Spleen (tissue), 11 donors: ENCODE measurements at regions not wholly inside any gene's neighbourhood (a gene's known extent, or its start where the extent isn't known, plus 50 kb on each side); places are given as distances from the start of the nearest gene placed in this dataset.

Source experiments
- DNase-seq: peaks from one replicate; pipeline ENCODE4 v3.0.0-alpha.2; 2020
- H3K27ac ChIP-seq, 8 donors: fragments of 200-600 bp; sonication (generic) in 7 of 8; 1 replicate in 4 of 8; 2 replicates in 4 of 8; pipeline versions ENCODE4 v1.5.0 to v1.8.0; 2016 to 2021; ENCODE audit warnings: inconsistent platforms in 4 of 8, mild to moderate bottlenecking in 4 of 8, moderate library complexity in 1 of 8
- H3K27me3 ChIP-seq, 7 donors: fragments of 200-600 bp; sonication (generic) in 6 of 7; replicated peaks in 1 of 7; 1 replicate in 4 of 7; 2 replicates in 3 of 7; pipeline versions ENCODE4 v1.5.0 to v1.8.0; 2016 to 2021; ENCODE audit warnings: inconsistent platforms in 3 of 7, mild to moderate bottlenecking in 1 of 7
- H3K36me3 ChIP-seq, 6 donors: fragments of 200-600 bp; sonication (generic) in 5 of 6; 1 replicate in 4 of 6; 2 replicates in 2 of 6; pipeline versions ENCODE4 v1.5.0 to v1.8.0; 2016 to 2021; ENCODE audit warnings: inconsistent platforms in 2 of 6
- H3K4me1 ChIP-seq, 6 donors: fragments of 200-600 bp; sonication (generic) in 5 of 6; 1 replicate in 3 of 6; 2 replicates in 3 of 6; pipeline versions ENCODE4 v1.5.0 to v1.8.0; 2016 to 2021; ENCODE audit warnings: inconsistent platforms in 3 of 6
- H3K4me3 ChIP-seq, 8 donors: fragments of 200-600 bp; sonication (generic) in 7 of 8; 1 replicate in 4 of 8; 2 replicates in 4 of 8; pipeline versions ENCODE4 v1.5.0 to v1.8.0; 2016 to 2021; ENCODE audit warnings: inconsistent platforms in 4 of 8, mild to moderate bottlenecking in 4 of 8, moderate library complexity in 2 of 8
- H3K9me3 ChIP-seq, 8 donors: fragments of 200-600 bp; sonication (generic) in 7 of 8; 1 replicate in 4 of 8; 2 replicates in 4 of 8; pipeline versions ENCODE4 v1.5.0 to v1.8.0; 2016 to 2021; ENCODE audit warnings: inconsistent platforms in 4 of 8
- POLR2A ChIP-seq, 3 donors: fragments of 450-650 bp; IDR thresholded peaks; one replicate each; pipeline ENCODE4 v1.5.1; 2017; ENCODE audit warnings: antibody characterized with exemption in 3 of 3, mild to moderate bottlenecking in 1 of 3
- POLR2AphosphoS5 ChIP-seq, 3 donors: sonication (generic); formaldehyde crosslinking; IDR thresholded peaks; one replicate each; pipeline ENCODE4 v1.5.1; 2017; ENCODE audit warnings: antibody characterized with exemption in 3 of 3
- WGBS, 5 donors: extraction: QIAGEN DNeasy Blood & Tissue Kit in 3 of 5; methylation state at CpG; one replicate each; pipeline versions ENCODE4 v1.1.5 to v1.1.7; 2013 to 2018; 5-methylcytosine and 5-hydroxymethylcytosine counted together
- intact Hi-C: fragments of 100-400 bp; cut with DNase I; formaldehyde crosslinking; loops from one replicate; pipeline ENCODE4 v1.15.0; 2023; ENCODE audit warnings: low total_unique reads
- TF ChIP-seq, protein P1 (sequence below), 11 experiments: fragments of 200-600 bp in 7 of 11; fragments of 450-650 bp in 4 of 11; sonication (generic) in 4 of 11; IDR thresholded peaks in 8 of 11; conservative IDR thresholded peaks in 3 of 11; 1 replicate in 7 of 11; 2 replicates in 4 of 11; pipeline versions ENCODE4 v1.4.0 to v1.8.0; 2016 to 2021; ENCODE audit warnings: antibody characterized with exemption in 11 of 11, inconsistent platforms in 4 of 11, mild to moderate bottlenecking in 1 of 11
- donor health status: healthy with polysubstance abuse.
- donor health status: DM: no; HTN: no; CAD: no; lungs with moderate emphysema.
- donor health status: DM: no; HTN: no; CAD: no.
- donor health status: Bipolar disorder and iron deficiency.
- donor health status: healthy.
- donor health status: DM: no; HTN: no; CAD: no.
- donor health status: DM: yes; HTN: yes; CAD: no.

DNA sequence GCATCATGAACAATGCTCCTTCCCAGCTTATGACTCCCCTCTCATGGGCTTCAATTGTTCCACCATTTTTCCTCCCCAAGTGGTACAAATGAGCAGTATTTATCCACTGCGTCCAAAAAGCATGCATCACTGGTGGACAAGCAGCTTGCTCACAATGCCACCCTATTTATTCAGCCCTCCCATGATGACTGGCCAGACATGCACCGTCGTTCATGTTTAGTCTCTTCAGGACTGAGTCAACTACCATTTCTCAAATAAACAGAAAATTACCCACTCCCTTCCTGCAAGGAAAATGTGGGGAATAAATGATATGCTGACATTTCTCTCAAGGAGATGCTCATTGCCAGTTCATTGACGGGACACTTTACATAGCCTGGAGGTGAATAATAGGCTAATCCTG, 300.4 kb downstream of the C6orf118 start:
- intact Hi-C loops: no loop called here
- Histone ChIP-seq H3K9me3 (peaks cover 0 to 38% (median 7%) of the 10 kb centered on the region in 8 donors), H3K4me1 (no peaks in the 10 kb centered on the region), H3K27ac (no peak overlapping the region), H3K4me3 (no peak overlapping the region), H3K36me3 (no peaks in the 10 kb centered on the region), H3K27me3 (no peaks in the 10 kb centered on the region)
- 86 to 91% (median 88%) methylated on average over 4 of the region's 4 CpGs for WGBS, 5 donors
- no peak for DNase-seq
- TF ChIP-seq POLR2AphosphoS5 (IDR thresholded peaks at IDR 0.05) (no peak), POLR2A (IDR thresholded peaks at IDR 0.05) (no peak)
- TF ChIP-seq, protein P1, sequence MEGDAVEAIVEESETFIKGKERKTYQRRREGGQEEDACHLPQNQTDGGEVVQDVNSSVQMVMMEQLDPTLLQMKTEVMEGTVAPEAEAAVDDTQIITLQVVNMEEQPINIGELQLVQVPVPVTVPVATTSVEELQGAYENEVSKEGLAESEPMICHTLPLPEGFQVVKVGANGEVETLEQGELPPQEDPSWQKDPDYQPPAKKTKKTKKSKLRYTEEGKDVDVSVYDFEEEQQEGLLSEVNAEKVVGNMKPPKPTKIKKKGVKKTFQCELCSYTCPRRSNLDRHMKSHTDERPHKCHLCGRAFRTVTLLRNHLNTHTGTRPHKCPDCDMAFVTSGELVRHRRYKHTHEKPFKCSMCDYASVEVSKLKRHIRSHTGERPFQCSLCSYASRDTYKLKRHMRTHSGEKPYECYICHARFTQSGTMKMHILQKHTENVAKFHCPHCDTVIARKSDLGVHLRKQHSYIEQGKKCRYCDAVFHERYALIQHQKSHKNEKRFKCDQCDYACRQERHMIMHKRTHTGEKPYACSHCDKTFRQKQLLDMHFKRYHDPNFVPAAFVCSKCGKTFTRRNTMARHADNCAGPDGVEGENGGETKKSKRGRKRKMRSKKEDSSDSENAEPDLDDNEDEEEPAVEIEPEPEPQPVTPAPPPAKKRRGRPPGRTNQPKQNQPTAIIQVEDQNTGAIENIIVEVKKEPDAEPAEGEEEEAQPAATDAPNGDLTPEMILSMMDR (IDR thresholded peaks at IDR 0.05 in 8 of 11, conservative IDR thresholded peaks at IDR 0.05 in 3 of 11): no peak

DNA sequence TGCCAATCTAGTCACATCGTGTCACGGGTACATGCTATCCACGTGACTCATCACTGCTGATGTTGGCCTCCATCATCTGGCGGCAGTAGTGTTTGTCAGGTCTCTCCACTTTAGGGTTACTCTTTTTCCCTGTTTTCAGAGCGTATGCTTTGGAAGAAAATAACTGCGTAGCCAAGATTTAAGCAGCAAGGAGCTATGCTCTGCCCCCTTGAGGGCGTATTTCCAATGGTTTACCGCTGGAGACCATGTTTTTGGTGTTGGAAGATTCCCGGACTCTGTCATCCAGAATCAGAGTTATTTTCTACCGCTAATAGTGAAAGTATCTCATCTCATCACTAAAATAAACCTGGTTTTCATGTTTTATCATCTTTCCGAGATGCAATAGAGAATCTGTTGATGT, 306.5 kb downstream of the C6orf118 start:
- H3K27me3 ChIP-seq: no peaks in the 10 kb centered on the region
- H3K36me3 ChIP-seq: no peaks in the 10 kb centered on the region
- no peak for DNase-seq
- no peak for TF ChIP-seq POLR2A (IDR thresholded peaks at IDR 0.05)
- TF ChIP-seq POLR2AphosphoS5 (IDR thresholded peaks at IDR 0.05): no peak
- TF ChIP-seq, protein P1 (IDR thresholded peaks at IDR 0.05 in 8 of 11, conservative IDR thresholded peaks at IDR 0.05 in 3 of 11): no peak
- H3K9me3 ChIP-seq: peaks cover 0 to 45% (median 15%) of the 10 kb centered on the region in 8 donors
- intact Hi-C loops: no loop called here
- H3K27ac ChIP-seq: no peak overlapping the region
- no peaks in the 10 kb centered on the region for H3K4me1 ChIP-seq
- no peak overlapping the region for H3K4me3 ChIP-seq
- 76 to 85% (median 81%) methylated on average over 11 of the region's 11 CpGs for WGBS, 5 donors

DNA sequence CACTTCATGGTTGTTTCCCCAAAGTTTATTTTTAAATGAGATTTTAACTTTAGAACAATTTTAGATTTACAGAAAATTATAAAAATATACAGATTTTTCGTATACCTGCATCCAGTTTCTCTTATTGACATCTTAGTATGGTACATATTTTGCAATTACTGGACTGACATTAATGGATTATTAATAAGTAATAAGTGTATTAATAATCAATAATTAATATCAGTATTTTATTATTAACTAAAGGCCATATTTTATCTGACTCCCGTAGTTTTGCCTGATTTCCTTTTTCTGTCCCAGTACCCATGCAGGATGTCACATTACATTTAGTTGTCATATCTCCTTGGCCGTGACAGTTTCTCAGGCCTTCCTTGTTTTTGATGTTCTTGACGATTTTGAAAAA, 307.0 kb downstream of the C6orf118 start:
- 83 to 88% (median 87%) methylated on average over 4 of the region's 4 CpGs for WGBS, 5 donors
- no peak for DNase-seq
- no peaks in the 10 kb centered on the region for H3K27me3 ChIP-seq
- H3K36me3 ChIP-seq: no peaks in the 10 kb centered on the region
- intact Hi-C loops: no loop called here
- H3K4me1 ChIP-seq: no peaks in the 10 kb centered on the region
- no peak overlapping the region for H3K27ac ChIP-seq
- peaks cover 0 to 40% (median 15%) of the 10 kb centered on the region in 8 donors for H3K9me3 ChIP-seq
- no peak overlapping the region for H3K4me3 ChIP-seq
- TF ChIP-seq POLR2A (IDR thresholded peaks at IDR 0.05) (no peak), POLR2AphosphoS5 (IDR thresholded peaks at IDR 0.05) (no peak)
- TF ChIP-seq, protein P1 (IDR thresholded peaks at IDR 0.05 in 8 of 11, conservative IDR thresholded peaks at IDR 0.05 in 3 of 11): no peak

DNA sequence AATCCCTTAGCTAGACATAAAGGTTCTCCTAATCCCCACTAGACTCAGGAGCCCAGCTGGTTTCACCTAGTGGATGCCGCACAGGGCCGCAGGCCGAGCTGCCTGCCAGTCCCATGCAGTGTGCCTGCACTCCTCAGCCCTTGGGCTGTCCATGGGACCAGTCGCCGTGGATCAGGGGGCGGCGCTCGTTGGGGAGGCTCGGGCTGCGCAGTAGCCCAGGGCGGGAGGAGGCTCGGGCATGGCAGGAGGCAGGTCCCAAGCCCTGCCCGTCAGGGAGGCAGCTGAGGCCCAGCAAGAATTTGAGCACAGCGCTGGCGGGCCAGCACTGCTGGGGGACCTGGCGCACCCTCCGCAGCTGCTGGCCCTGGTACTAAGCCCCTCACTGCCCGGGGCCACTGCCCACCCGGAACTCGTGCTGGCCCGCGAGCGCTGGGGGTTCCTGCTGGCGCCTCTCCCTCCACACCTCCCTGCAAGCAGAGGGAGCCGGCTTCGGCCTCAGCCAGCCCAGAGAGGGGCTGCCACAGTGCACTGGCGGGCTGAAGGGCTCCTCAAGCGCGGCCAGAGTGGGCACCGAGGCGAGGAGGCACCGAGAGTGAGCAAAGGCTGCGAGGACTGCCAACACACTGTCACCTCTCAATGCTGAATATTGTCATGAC, 307.8 kb downstream of the C6orf118 start:
- Histone ChIP-seq H3K4me3 (no peak overlapping the region), H3K36me3 (no peaks in the 10 kb centered on the region), H3K27me3 (no peaks in the 10 kb centered on the region), H3K27ac (no peak overlapping the region), H3K9me3 (peaks cover 0 to 33% (median 12%) of the 10 kb centered on the region in 8 donors), H3K4me1 (no peaks in the 10 kb centered on the region)
- no peak for DNase-seq
- intact Hi-C loops: no loop called here
- no peak for TF ChIP-seq POLR2AphosphoS5 (IDR thresholded peaks at IDR 0.05)
- TF ChIP-seq, protein P1 (IDR thresholded peaks at IDR 0.05 in 8 of 11, conservative IDR thresholded peaks at IDR 0.05 in 3 of 11): no peak
- TF ChIP-seq POLR2A (IDR thresholded peaks at IDR 0.05): no peak
- 88 to 95% (median 91%) methylated on average over 21 to 33 of the region's 33 CpGs for WGBS, 5 donors
